Adrenal gland (tissue), 5 donors: ENCODE measurements at regions not wholly inside any gene's neighbourhood (a gene's known extent, or its start where the extent isn't known, plus 50 kb on each side); places are given as distances from the start of the nearest gene placed in this dataset.

Experiments used
- CTCF ChIP-seq, 6 experiments: fragments of 450-650 bp in 4 of 6; fragments of 200-600 bp in 2 of 6; sonication (generic) in 1 of 6; IDR thresholded peaks; 1 replicate in 5 of 6; 2 replicates in 1 of 6; pipeline versions ENCODE4 v1.5.1 to v1.8.0; 2016 to 2021; ENCODE audit warnings: antibody characterized with exemption in 6 of 6, mild to moderate bottlenecking in 2 of 6, moderate library complexity in 1 of 6
- POLR2A ChIP-seq, 2 donors: fragments of 450-650 bp; IDR thresholded peaks; one replicate each; pipeline ENCODE4 v1.6.1; 2017; ENCODE audit warnings: antibody characterized with exemption in 2 of 2, mild to moderate bottlenecking in 2 of 2, moderate library complexity in 1 of 2
- donor health status: DM: no; HTN: no; CAD: no.

GRCh38 chr18:70464343-70465114 lies 175.7 kb downstream of the SOCS6 start:
- TF ChIP-seq CTCF (IDR thresholded peaks at IDR 0.05) (peak in 4 of 6 experiments; percentile 29 to 36 (median 32)), POLR2A (IDR thresholded peaks at IDR 0.05) (no peak)
